Adrenal gland (tissue), 9 donors: ENCODE measurements at regions not wholly inside any gene's neighbourhood (a gene's known extent, or its start where the extent isn't known, plus 50 kb on each side); places are given as distances from the start of the nearest gene placed in this dataset.

Experiments
- DNase-seq, 7 donors: peaks; one replicate each; pipeline ENCODE4 v3.0.0-alpha.2; 2019 to 2020
- H3K27ac ChIP-seq, 5 donors: fragments of 200-600 bp; sonication (generic) in 4 of 5; 1 replicate in 3 of 5; 2 replicates in 2 of 5; pipeline versions ENCODE4 v1.5.1 to v1.8.0; 2016 to 2020; ENCODE audit warnings: mild to moderate bottlenecking in 1 of 5
- H3K27me3 ChIP-seq: fragments of 200-600 bp; 2 replicates; pipeline ENCODE4 v1.8.0; 2021
- H3K36me3 ChIP-seq, 2 donors: fragments of 200-600 bp; replicated peaks in 1 of 2; 1 replicate in 1 of 2; 2 replicates in 1 of 2; pipeline versions ENCODE4 v1.5.1 to v1.8.0; 2018 to 2022
- H3K4me1 ChIP-seq, 2 donors: fragments of 200-600 bp; replicated peaks in 1 of 2; 1 replicate in 1 of 2; 2 replicates in 1 of 2; pipeline versions ENCODE4 v1.5.1 to v1.8.0; 2018 to 2021
- H3K4me3 ChIP-seq, 4 donors: fragments of 200-600 bp; sonication (generic) in 3 of 4; one replicate each; pipeline ENCODE4 v1.5.1; 2016 to 2018
- H3K9me3 ChIP-seq, 3 donors: fragments of 200-600 bp; sonication (generic) in 1 of 3; replicated peaks in 1 of 3; 1 replicate in 2 of 3; 2 replicates in 1 of 3; pipeline versions ENCODE4 v1.5.1 to v1.8.0; 2016 to 2021
- POLR2A ChIP-seq, 2 donors: fragments of 450-650 bp; IDR thresholded peaks; one replicate each; pipeline ENCODE4 v1.6.1; 2017; ENCODE audit warnings: antibody characterized with exemption in 2 of 2, mild to moderate bottlenecking in 2 of 2, moderate library complexity in 1 of 2
- WGBS, 4 donors: extraction: QIAGEN DNeasy Blood & Tissue Kit in 2 of 4; methylation state at CpG; one replicate each; pipeline versions ENCODE4 v1.1.5 to v1.1.7; 2013 to 2017; 5-methylcytosine and 5-hydroxymethylcytosine counted together
- intact Hi-C, 2 donors: fragments of 100-400 bp; cut with DNase I; formaldehyde crosslinking; loops; one replicate each; pipeline versions ENCODE4 v1.14.1 to v1.15.0; 2022 to 2023
- TF ChIP-seq, protein P1 (sequence below), 6 experiments: fragments of 450-650 bp in 4 of 6; fragments of 200-600 bp in 2 of 6; sonication (generic) in 1 of 6; IDR thresholded peaks; 1 replicate in 5 of 6; 2 replicates in 1 of 6; pipeline versions ENCODE4 v1.5.1 to v1.8.0; 2016 to 2021; ENCODE audit warnings: antibody characterized with exemption in 6 of 6, mild to moderate bottlenecking in 2 of 6, moderate library complexity in 1 of 6
- donor health status: healthy with polysubstance abuse.
- donor health status: Bipolar disorder and iron deficiency.
- donor health status: DM: yes; HTN: yes; CAD: no.
- donor health status: DM: no; HTN: no; CAD: no.
- donor health status: DM: no; HTN: no; CAD: no.

- no peak overlapping the region for H3K4me3 ChIP-seq
- H3K27me3 ChIP-seq, result no peaks in the 10 kb centered on the region
- no peaks in the 10 kb centered on the region for H3K36me3 ChIP-seq
- no peak for TF ChIP-seq POLR2A (IDR thresholded peaks at IDR 0.05)
- no peaks in the 10 kb centered on the region for H3K4me1 ChIP-seq
- intact Hi-C loops, result no loop called here
- no peak overlapping the region for H3K27ac ChIP-seq
- DNase-seq, result no peak
- 48 to 68% (median 55%) methylated on average over 1 of the region's 1 CpG for WGBS, 4 donors
- no peaks in the 10 kb centered on the region for H3K9me3 ChIP-seq
These were observed 431.6 kb upstream of the PTBP2 start for GRCh38 chr1:96290033-96290432.

DNA sequence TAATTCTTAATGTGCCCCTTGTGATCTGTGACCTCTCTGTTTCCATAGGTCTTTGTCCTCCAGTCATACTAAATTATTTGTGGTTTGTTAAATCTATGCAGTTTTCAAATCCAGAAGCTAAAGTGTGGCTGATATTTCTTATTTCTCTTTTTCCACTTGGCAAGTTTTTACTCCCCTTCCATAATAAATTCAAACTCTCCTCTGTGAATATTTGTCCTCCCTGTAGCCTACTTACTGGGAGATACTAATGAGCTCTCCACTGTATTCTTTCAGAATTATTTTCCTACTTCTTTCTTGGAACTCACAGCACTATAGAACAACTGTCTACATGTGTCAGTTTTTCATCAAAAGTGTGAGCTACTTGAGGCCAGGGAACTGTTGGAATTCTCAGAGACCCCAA is 430.8 kb upstream of the PTBP2 start:
- H3K4me1 ChIP-seq, result no peaks in the 10 kb centered on the region
- TF ChIP-seq, protein P1, sequence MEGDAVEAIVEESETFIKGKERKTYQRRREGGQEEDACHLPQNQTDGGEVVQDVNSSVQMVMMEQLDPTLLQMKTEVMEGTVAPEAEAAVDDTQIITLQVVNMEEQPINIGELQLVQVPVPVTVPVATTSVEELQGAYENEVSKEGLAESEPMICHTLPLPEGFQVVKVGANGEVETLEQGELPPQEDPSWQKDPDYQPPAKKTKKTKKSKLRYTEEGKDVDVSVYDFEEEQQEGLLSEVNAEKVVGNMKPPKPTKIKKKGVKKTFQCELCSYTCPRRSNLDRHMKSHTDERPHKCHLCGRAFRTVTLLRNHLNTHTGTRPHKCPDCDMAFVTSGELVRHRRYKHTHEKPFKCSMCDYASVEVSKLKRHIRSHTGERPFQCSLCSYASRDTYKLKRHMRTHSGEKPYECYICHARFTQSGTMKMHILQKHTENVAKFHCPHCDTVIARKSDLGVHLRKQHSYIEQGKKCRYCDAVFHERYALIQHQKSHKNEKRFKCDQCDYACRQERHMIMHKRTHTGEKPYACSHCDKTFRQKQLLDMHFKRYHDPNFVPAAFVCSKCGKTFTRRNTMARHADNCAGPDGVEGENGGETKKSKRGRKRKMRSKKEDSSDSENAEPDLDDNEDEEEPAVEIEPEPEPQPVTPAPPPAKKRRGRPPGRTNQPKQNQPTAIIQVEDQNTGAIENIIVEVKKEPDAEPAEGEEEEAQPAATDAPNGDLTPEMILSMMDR (IDR thresholded peaks at IDR 0.05), result no peak
- TF ChIP-seq POLR2A (IDR thresholded peaks at IDR 0.05), result no peak
- H3K4me3 ChIP-seq, result no peak overlapping the region
- no peak for DNase-seq
- H3K36me3 ChIP-seq, result no peaks in the 10 kb centered on the region
- no peaks in the 10 kb centered on the region for H3K27me3 ChIP-seq
- H3K27ac ChIP-seq, result no peak overlapping the region
- intact Hi-C loops, result no loop called here
- no peaks in the 10 kb centered on the region for H3K9me3 ChIP-seq

DNA sequence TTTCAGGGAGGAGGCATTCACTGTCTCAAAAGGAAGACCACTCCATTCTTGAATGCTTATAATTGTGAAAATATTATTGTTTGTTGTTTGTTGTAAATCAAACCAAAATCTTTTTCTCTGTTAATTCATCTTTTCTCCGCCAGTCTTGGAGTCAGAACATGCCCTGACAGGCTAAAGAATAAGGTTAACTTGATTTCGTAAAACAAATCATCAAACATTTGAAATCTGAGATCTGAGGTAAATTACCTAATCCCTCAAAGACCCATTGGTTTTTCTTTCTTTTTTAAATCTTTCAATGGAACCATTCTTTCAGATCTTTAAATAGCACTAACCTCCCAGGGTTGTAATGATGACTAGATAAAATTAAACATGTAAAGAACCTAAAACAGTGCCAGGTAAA is 430.1 kb upstream of the PTBP2 start:
- no peak for TF ChIP-seq POLR2A (IDR thresholded peaks at IDR 0.05)
- no peaks in the 10 kb centered on the region for H3K4me1 ChIP-seq
- DNase-seq, result no peak
- no peaks in the 10 kb centered on the region for H3K27me3 ChIP-seq
- no peak overlapping the region for H3K27ac ChIP-seq
- no peak overlapping the region for H3K4me3 ChIP-seq
- no peaks in the 10 kb centered on the region for H3K36me3 ChIP-seq
- intact Hi-C loops, result no loop called here
- no peaks in the 10 kb centered on the region for H3K9me3 ChIP-seq
- 77 to 94% (median 88%) methylated on average over 2 of the region's 2 CpGs for WGBS, 4 donors

DNA sequence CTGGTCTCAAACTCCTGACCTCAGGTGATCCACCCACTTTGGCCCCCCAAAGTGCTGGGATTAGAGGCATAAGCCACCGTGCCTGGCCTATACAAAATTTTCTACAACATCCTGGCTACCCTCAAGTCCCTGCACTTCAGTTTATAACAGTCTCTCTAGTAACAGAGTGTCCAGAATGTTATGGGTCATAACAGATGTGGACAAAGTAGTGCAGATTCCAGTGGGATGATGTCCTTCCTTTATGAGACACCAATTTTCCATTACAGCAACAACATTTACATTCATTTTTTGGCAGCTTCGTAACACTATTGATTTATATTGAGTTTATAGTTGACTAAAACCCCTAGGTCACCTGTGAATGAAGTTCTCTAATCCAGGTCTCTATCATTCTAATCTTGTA is 429.4 kb upstream of the PTBP2 start:
- 89 to 100% (median 91%) methylated on average over 2 of the region's 2 CpGs for WGBS, 4 donors

DNA sequence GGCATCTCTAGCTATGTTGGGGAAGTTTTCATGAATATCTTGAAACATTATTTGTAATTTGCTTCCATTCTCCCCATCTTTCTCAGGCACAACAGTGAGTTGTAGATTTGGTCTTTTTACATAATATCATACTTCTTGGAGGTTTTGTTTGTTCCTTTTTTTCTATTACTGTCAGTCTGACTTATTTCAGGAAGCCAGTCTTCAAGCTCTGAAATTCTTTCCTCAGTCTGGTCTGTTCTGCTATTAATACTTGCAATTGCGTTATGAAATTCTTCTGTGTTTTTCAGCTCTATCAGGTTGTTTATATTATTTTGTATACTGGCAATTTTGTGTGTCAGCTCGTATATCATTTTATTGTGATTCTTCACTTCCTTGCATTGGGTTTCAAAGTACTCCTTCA is 424.6 kb upstream of the PTBP2 start:
- intact Hi-C loops, result no loop called here
- TF ChIP-seq POLR2A (IDR thresholded peaks at IDR 0.05), result no peak
- TF ChIP-seq, protein P1 (IDR thresholded peaks at IDR 0.05), result no peak
- Histone ChIP-seq H3K4me3 (no peak overlapping the region), H3K36me3 (no peaks in the 10 kb centered on the region), H3K27ac (no peak overlapping the region), H3K4me1 (no peaks in the 10 kb centered on the region), H3K9me3 (no peaks in the 10 kb centered on the region), H3K27me3 (no peaks in the 10 kb centered on the region)
- 68 to 77% (median 71%) methylated on average over 2 of the region's 2 CpGs for WGBS, 4 donors
- DNase-seq, result no peak

More for the DNA sequence above, 429.4 kb upstream of the PTBP2 start:
- intact Hi-C loops, result no loop called here
- Histone ChIP-seq H3K4me1 (no peaks in the 10 kb centered on the region), H3K36me3 (no peaks in the 10 kb centered on the region), H3K27ac (no peak overlapping the region), H3K4me3 (no peak overlapping the region), H3K9me3 (no peaks in the 10 kb centered on the region), H3K27me3 (no peaks in the 10 kb centered on the region)
- no peak for DNase-seq
- TF ChIP-seq, protein P1 (IDR thresholded peaks at IDR 0.05), result no peak
- no peak for TF ChIP-seq POLR2A (IDR thresholded peaks at IDR 0.05)
